Stimulated activated CD8-positive, alpha-beta memory T cell treated with anti-CD3 and anti-CD28 coated beads, Interleukin-4, amount 100 ng/mL, for 48 hours (primary cell): ENCODE measurements at regions not wholly inside any gene's neighbourhood (a gene's known extent, or its start where the extent isn't known, plus 50 kb on each side); places are given as distances from the start of the nearest gene placed in this dataset.

Source experiments
- DNase-seq: peaks from one replicate; pipeline ENCODE4 v3.0.0-alpha.2; 2020

GRCh38 chr14:65252482-65253255 is 150.4 kb upstream of the MAX start:
- no peak for DNase-seq

GRCh38 chr14:65255029-65255545 is 152.8 kb upstream of the MAX start:
- DNase-seq, result no peak

GRCh38 chr14:65255583-65256461 is 153.5 kb upstream of the MAX start:
- DNase-seq, result no peak

- DNase-seq, result no peak
Observed at GRCh38 chr14:65256714-65257113, 154.4 kb upstream of the MAX start.

- no peak for DNase-seq
Observed at GRCh38 chr14:65257425-65257824, 155.1 kb upstream of the FUT8 start.

- DNase-seq, result no peak
Observed at GRCh38 chr14:65258391-65258790, 154.1 kb upstream of the FUT8 start.

GRCh38 chr14:65259000-65259399 is 153.5 kb upstream of the FUT8 start:
- DNase-seq, result no peak

GRCh38 chr14:65260786-65261185 is 151.7 kb upstream of the FUT8 start:
- DNase-seq, result no peak

- DNase-seq, result no peak
Observed at GRCh38 chr14:65261425-65261920, 151.1 kb upstream of the FUT8 start.

GRCh38 chr14:65261946-65262345 is 150.6 kb upstream of the FUT8 start:
- no peak for DNase-seq

GRCh38 chr14:65263177-65263788 is 149.2 kb upstream of the FUT8 start:
- no peak for DNase-seq

- DNase-seq, result no peak
Observed at GRCh38 chr14:65267856-65268255, 144.7 kb upstream of the FUT8 start.

GRCh38 chr14:65268594-65268993 is 143.9 kb upstream of the FUT8 start:
- no peak for DNase-seq

- no peak for DNase-seq
Observed at GRCh38 chr14:65269732-65270131, 142.8 kb upstream of the FUT8 start.

- no peak for DNase-seq
Observed at GRCh38 chr14:65277027-65277426, 135.5 kb upstream of the FUT8 start.

- no peak for DNase-seq
Observed at GRCh38 chr14:65277580-65278270, 134.8 kb upstream of the FUT8 start.

GRCh38 chr14:65278589-65278988 is 133.9 kb upstream of the FUT8 start:
- DNase-seq, result no peak

GRCh38 chr14:65279510-65279909 is 133.0 kb upstream of the FUT8 start:
- no peak for DNase-seq

GRCh38 chr14:65279958-65280357 is 132.6 kb upstream of the FUT8 start:
- DNase-seq, result no peak

- no peak for DNase-seq
Observed at GRCh38 chr14:65280653-65281052, 131.9 kb upstream of the FUT8 start.

- no peak for DNase-seq
Observed at GRCh38 chr14:65281991-65282895, 130.3 kb upstream of the FUT8 start.

GRCh38 chr14:65282896-65283253 is 129.7 kb upstream of the FUT8 start:
- no peak for DNase-seq
